ENCODE measurements at regions not wholly inside any gene's neighbourhood (a gene's known extent, or its start where the extent isn't known, plus 50 kb on each side); places are given as distances from the start of the nearest gene placed in this dataset.

GRCh38 chr4:96036781-96037180 is 196.9 kb downstream of the PDHA2 start:
- H3K9me2 ChIP-seq (replicated peaks; ENCODE audit: control insufficient read depth, low read length): no peaks in the 10 kb centered on the region
- H3K36me3 ChIP-seq (ENCODE audit: control insufficient read depth, low read length): no peaks in the 10 kb centered on the region
- no peaks in the 10 kb centered on the region for H3K79me2 ChIP-seq (ENCODE audit: control insufficient read depth, low read length)
- H3K4me3 ChIP-seq (ENCODE audit: low read length): no peak overlapping the region
- H3K4me1 ChIP-seq (ENCODE audit: control insufficient read depth, low read length): no peaks in the 10 kb centered on the region
- H3K9me3 ChIP-seq (ENCODE audit: control insufficient read depth, insufficient read depth, low read length): no peaks in the 10 kb centered on the region
- H4K20me1 ChIP-seq (ENCODE audit: control insufficient read depth, insufficient read depth, low read depth, low read length): no peaks in the 10 kb centered on the region
- H3K27me3 ChIP-seq (ENCODE audit: control insufficient read depth, low read length): no peaks in the 10 kb centered on the region
- TF ChIP-seq EZH2phosphoT487 (IDR thresholded peaks at IDR 0.05; ENCODE audit: borderline replicate concordance, low read length) (no peak), CTCF (IDR thresholded peaks at IDR 0.05; ENCODE audit: low read depth, low read length, poor library complexity, severe bottlenecking) (no peak)
- no peak overlapping the region for H3K27ac ChIP-seq (ENCODE audit: low read depth, low read length)
- H3K4me2 ChIP-seq (ENCODE audit: low read length): no peak overlapping the region
- no peaks in the 10 kb centered on the region for H3F3A ChIP-seq (ENCODE audit: control insufficient read depth, insufficient read depth)

- TF ChIP-seq EZH2phosphoT487 (IDR thresholded peaks at IDR 0.05; ENCODE audit: borderline replicate concordance, low read length) (no peak), CTCF (IDR thresholded peaks at IDR 0.05; ENCODE audit: low read depth, low read length, poor library complexity, severe bottlenecking) (no peak)
- H3K27ac ChIP-seq (ENCODE audit: low read depth, low read length): no peak overlapping the region
These were observed 197.8 kb downstream of the PDHA2 start for GRCh38 chr4:96037705-96038104.

GRCh38 chr4:96039217-96039616 is 199.3 kb downstream of the PDHA2 start:
- Histone ChIP-seq H3K9me3 (ENCODE audit: control insufficient read depth, insufficient read depth, low read length) (no peaks in the 10 kb centered on the region), H3K9me2 (replicated peaks; ENCODE audit: control insufficient read depth, low read length) (no peaks in the 10 kb centered on the region), H3F3A (ENCODE audit: control insufficient read depth, insufficient read depth) (no peaks in the 10 kb centered on the region), H4K20me1 (ENCODE audit: control insufficient read depth, insufficient read depth, low read depth, low read length) (no peaks in the 10 kb centered on the region), H3K36me3 (ENCODE audit: control insufficient read depth, low read length) (no peaks in the 10 kb centered on the region), H3K4me2 (ENCODE audit: low read length) (no peak overlapping the region), H3K4me1 (ENCODE audit: control insufficient read depth, low read length) (no peaks in the 10 kb centered on the region), H3K27me3 (ENCODE audit: control insufficient read depth, low read length) (no peaks in the 10 kb centered on the region), H3K4me3 (ENCODE audit: low read length) (no peak overlapping the region), H3K27ac (ENCODE audit: low read depth, low read length) (no peak overlapping the region), H3K79me2 (ENCODE audit: control insufficient read depth, low read length) (no peaks in the 10 kb centered on the region)
- TF ChIP-seq EZH2phosphoT487 (IDR thresholded peaks at IDR 0.05; ENCODE audit: borderline replicate concordance, low read length) (no peak), CTCF (IDR thresholded peaks at IDR 0.05; ENCODE audit: low read depth, low read length, poor library complexity, severe bottlenecking) (no peak)

More at GRCh38 chr4:96037705-96038104, 197.8 kb downstream of the PDHA2 start:
- Histone ChIP-seq H3K27me3 (ENCODE audit: control insufficient read depth, low read length) (no peaks in the 10 kb centered on the region), H3K4me2 (ENCODE audit: low read length) (no peak overlapping the region), H4K20me1 (ENCODE audit: control insufficient read depth, insufficient read depth, low read depth, low read length) (no peaks in the 10 kb centered on the region), H3K9me2 (replicated peaks; ENCODE audit: control insufficient read depth, low read length) (no peaks in the 10 kb centered on the region), H3F3A (ENCODE audit: control insufficient read depth, insufficient read depth) (no peaks in the 10 kb centered on the region), H3K4me1 (ENCODE audit: control insufficient read depth, low read length) (no peaks in the 10 kb centered on the region), H3K4me3 (ENCODE audit: low read length) (no peak overlapping the region), H3K9me3 (ENCODE audit: control insufficient read depth, insufficient read depth, low read length) (no peaks in the 10 kb centered on the region), H3K36me3 (ENCODE audit: control insufficient read depth, low read length) (no peaks in the 10 kb centered on the region), H3K79me2 (ENCODE audit: control insufficient read depth, low read length) (no peaks in the 10 kb centered on the region)

Data from DOHH2 (cell line).